Neural cell (in vitro differentiated cells): ENCODE measurements at regions not wholly inside any gene's neighbourhood (a gene's known extent, or its start where the extent isn't known, plus 50 kb on each side); places are given as distances from the start of the nearest gene placed in this dataset.

ENCODE experiments used
- CTCF ChIP-seq: fragments of 450-650 bp; IDR thresholded peaks from 2 replicates; pipeline ENCODE4 v1.5.1; 2014; ENCODE audit warnings: antibody characterized with exemption, mild to moderate bottlenecking, moderate library complexity; ENCODE audit not compliant: poor library complexity, severe bottlenecking
- EP300 ChIP-seq: fragments of 450-650 bp; conservative IDR thresholded peaks from 2 replicates; pipeline ENCODE4 v1.6.1; 2014; ENCODE audit warnings: antibody characterized with exemption, mild to moderate bottlenecking, moderate library complexity; ENCODE audit not compliant: poor library complexity, severe bottlenecking
- EZH2 ChIP-seq: fragments of 200-600, 300-800 bp; shearing (Covaris generic), sonication (generic); IDR thresholded peaks from 2 replicates; pipeline ENCODE4 v1.6.1; 2014; ENCODE audit warnings: antibody characterized with exemption, low read length, borderline replicate concordance, mild to moderate bottlenecking; ENCODE audit not compliant: insufficient read depth, poor library complexity, severe bottlenecking
- MXI1 ChIP-seq: fragments of 450-650 bp; conservative IDR thresholded peaks from 2 replicates; pipeline ENCODE4 v1.6.1; 2014; ENCODE audit warnings: antibody characterized with exemption, mild to moderate bottlenecking; ENCODE audit not compliant: poor library complexity, severe bottlenecking
- RAD21 ChIP-seq: fragments of 450-650 bp; conservative IDR thresholded peaks from 2 replicates; pipeline ENCODE4 v1.6.1; 2014; ENCODE audit warnings: antibody characterized with exemption, mild to moderate bottlenecking, moderate library complexity
- TAF1 ChIP-seq: IDR thresholded peaks from 2 replicates; pipeline ENCODE4 v1.6.1; 2012; ENCODE audit warnings: low read depth

DNA sequence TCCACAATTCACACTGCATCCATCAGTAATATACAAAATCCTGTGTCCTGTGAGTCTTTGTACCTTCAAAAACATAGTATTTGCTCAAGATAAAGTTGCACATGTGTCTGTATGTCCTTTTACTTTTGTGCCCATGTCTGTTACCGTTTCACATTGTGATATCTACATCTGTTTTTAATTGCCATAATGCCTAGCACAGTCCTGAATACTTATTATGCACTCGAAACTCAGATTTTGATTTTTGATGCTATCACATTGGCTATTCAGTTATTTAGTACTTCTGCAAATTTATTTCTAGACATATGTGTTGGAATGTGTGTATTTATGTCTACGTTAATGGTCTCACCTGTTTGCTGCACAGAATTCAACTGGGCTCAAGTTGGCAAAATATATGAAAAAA is 452.8 kb upstream of the ZEB2 start:
- TF ChIP-seq EZH2 (no peak), CTCF (no peak), TAF1 (no peak), RAD21 (no peak), MXI1 (no peak), EP300 (no peak)
